H1 (cell line): ENCODE measurements at regions not wholly inside any gene's neighbourhood (a gene's known extent, or its start where the extent isn't known, plus 50 kb on each side); places are given as distances from the start of the nearest gene placed in this dataset.

ENCODE experiments used
- CTCF ChIA-PET: fragments of 300-600 bp; sonication (Branson Sonifier 250); formaldehyde crosslinking; loops from one replicate; lab custom pipeline; 2021; ENCODE audit not compliant: partially characterized antibody; lab: Charles Lee
- POLR2A ChIA-PET: fragments of 300-600 bp; sonication (Branson Sonifier 250); formaldehyde crosslinking; loops from one replicate; lab custom pipeline; 2021; ENCODE audit warnings: inconsistent platforms; ENCODE audit not compliant: partially characterized antibody; lab: Charles Lee
- DNase-seq, 2 experiments: peaks; one replicate each; pipeline versions ENCODE4 v3.0.0 to v3.0.0-alpha.2; 2010 to 2022; ENCODE audit warnings: low spot score in 2 of 2, low read depth in 1 of 2, mixed read lengths in 1 of 2
- FAIRE-seq: peaks from 2 replicates; lab custom pipeline; 2011; peaks lifted over from hg19 to GRCh38; lab: Jason Lieb, UNC
- H2AFZ ChIP-seq: 2 replicates; pipeline ENCODE4 v1.8.1; 2012; ENCODE audit warnings: low read length, inconsistent platforms
- H2AK5ac ChIP-seq: 2 replicates; pipeline ENCODE4 v1.6.1; 2013; ENCODE audit warnings: low read depth, low read length
- H2BK120ac ChIP-seq: replicated peaks from 2 replicates; pipeline ENCODE3; 2013; ENCODE audit warnings: low read depth, low read length, inconsistent platforms
- H2BK12ac ChIP-seq: 2 replicates; pipeline ENCODE4 v1.6.1; 2013; ENCODE audit warnings: low read depth, low read length
- H2BK15ac ChIP-seq: 2 replicates; pipeline ENCODE4 v1.6.1; 2013; ENCODE audit warnings: low read length
- H2BK20ac ChIP-seq: 2 replicates; pipeline ENCODE4 v1.6.1; 2013; ENCODE audit warnings: low read length
- H2BK5ac ChIP-seq: 2 replicates; pipeline ENCODE4 v1.6.1; 2013; ENCODE audit warnings: low read depth, low read length
- H3K14ac ChIP-seq: 2 replicates; pipeline ENCODE4 v1.6.1; 2013; ENCODE audit warnings: inconsistent platforms; ENCODE audit not compliant: insufficient read length
- H3K18ac ChIP-seq: 2 replicates; pipeline ENCODE4 v1.6.1; 2013; ENCODE audit warnings: low read length; ENCODE audit errors: extremely low read depth
- H3K23ac ChIP-seq: 2 replicates; pipeline ENCODE4 v1.6.1; 2013; ENCODE audit warnings: inconsistent platforms; ENCODE audit not compliant: insufficient read length
- H3K23me2 ChIP-seq: 2 replicates; pipeline ENCODE4 v1.6.1; 2013; ENCODE audit warnings: low read depth, low read length
- H3K27ac ChIP-seq: 2 replicates; pipeline ENCODE4 v1.6.1; 2011; ENCODE audit warnings: low read depth, low read length, inconsistent platforms
- H3K27me3 ChIP-seq, 4 experiments: replicated peaks in 1 of 4; 1 replicate in 1 of 4; 2 replicates in 3 of 4; pipeline versions ENCODE4 v1.6.1 to v1.8.1; 2011 to 2013; ENCODE audit warnings: low read length in 3 of 4, mild to moderate bottlenecking in 3 of 4, inconsistent platforms in 2 of 4, mixed read lengths in 2 of 4, moderate library complexity in 1 of 4; ENCODE audit not compliant: control insufficient read depth in 3 of 4, insufficient read depth in 3 of 4; ENCODE audit errors: extremely low read depth in 1 of 4
- H3K36me3 ChIP-seq, 4 experiments: 2 replicates each; pipeline versions ENCODE4 v1.6.1 to v1.8.1; 2011 to 2013; ENCODE audit warnings: mild to moderate bottlenecking in 4 of 4, low read length in 3 of 4, moderate library complexity in 2 of 4, control low read depth in 1 of 4, inconsistent platforms in 1 of 4; ENCODE audit not compliant: insufficient read depth in 4 of 4, control insufficient read depth in 2 of 4
- H3K4ac ChIP-seq: replicated peaks from 2 replicates; pipeline ENCODE3; 2013; ENCODE audit warnings: low read length, low read depth, mixed read lengths, inconsistent platforms; ENCODE audit not compliant: insufficient read length
- H3K4me1 ChIP-seq, 4 experiments: replicated peaks in 1 of 4; 1 replicate in 1 of 4; 2 replicates in 3 of 4; pipeline versions ENCODE4 v1.6.1 to v1.8.1; 2011 to 2013; ENCODE audit warnings: low read length in 3 of 4, inconsistent platforms in 2 of 4, mixed read lengths in 1 of 4; ENCODE audit not compliant: insufficient read depth in 4 of 4, control insufficient read depth in 3 of 4
- H3K4me2 ChIP-seq, 2 experiments: 2 replicates each; pipeline versions ENCODE4 v1.6.1 to v1.8.1; 2011 to 2013; ENCODE audit warnings: low read depth in 2 of 2, low read length in 2 of 2, control low read depth in 1 of 2, inconsistent platforms in 1 of 2, mild to moderate bottlenecking in 1 of 2; ENCODE audit not compliant: insufficient read depth in 1 of 2
- H3K4me3 ChIP-seq, 4 experiments: fragments of 200-600, 300-600 bp in 1 of 4; sonication (generic), shearing (Covaris generic), sonication (Bioruptor Twin) in 1 of 4; 2 replicates each; pipeline versions ENCODE4 v1.5.1 to v1.8.1; 2011 to 2016; ENCODE audit warnings: low read length in 4 of 4, low read depth in 3 of 4, control low read depth in 2 of 4, inconsistent platforms in 2 of 4, mild to moderate bottlenecking in 2 of 4, mixed read lengths in 1 of 4, moderate library complexity in 1 of 4; ENCODE audit not compliant: insufficient read depth in 2 of 4; ENCODE audit errors: extremely low read depth in 1 of 4
- H3K56ac ChIP-seq: replicated peaks from 2 replicates; pipeline ENCODE3; 2013; ENCODE audit warnings: low read depth, mild to moderate bottlenecking, mixed read lengths, low read length, inconsistent platforms; ENCODE audit not compliant: insufficient read length
- H3K79me1 ChIP-seq: 2 replicates; pipeline ENCODE4 v1.6.1; 2013; ENCODE audit warnings: low read depth, low read length, control low read depth
- H3K79me2 ChIP-seq, 2 experiments: 2 replicates each; pipeline versions ENCODE4 v1.6.1 to v1.8.1; 2012 to 2013; ENCODE audit warnings: low read length in 2 of 2, mild to moderate bottlenecking in 2 of 2, inconsistent platforms in 1 of 2; ENCODE audit not compliant: insufficient read depth in 2 of 2, control insufficient read depth in 1 of 2
- H3K9ac ChIP-seq, 4 experiments: replicated peaks in 1 of 4; 1 replicate in 1 of 4; 2 replicates in 3 of 4; pipeline versions ENCODE4 v1.6.1 to v1.8.1; 2011 to 2013; ENCODE audit warnings: low read depth in 3 of 4, low read length in 3 of 4, control low read depth in 2 of 4, mild to moderate bottlenecking in 2 of 4, moderate library complexity in 2 of 4, inconsistent platforms in 1 of 4; ENCODE audit errors: extremely low read depth in 1 of 4
- H3K9me3 ChIP-seq, 2 experiments: 2 replicates each; pipeline versions ENCODE4 v1.6.1 to v1.8.1; 2012 to 2013; ENCODE audit warnings: mild to moderate bottlenecking in 2 of 2, moderate library complexity in 2 of 2, control low read depth in 1 of 2, inconsistent platforms in 1 of 2, low read depth in 1 of 2, low read length in 1 of 2, mixed read lengths in 1 of 2; ENCODE audit not compliant: insufficient read depth in 2 of 2
- H4K20me1 ChIP-seq, 2 experiments: replicated peaks in 1 of 2; 2 replicates each; pipeline versions ENCODE3 to v1.8.1; 2011 to 2013; ENCODE audit warnings: inconsistent platforms in 2 of 2, low read length in 2 of 2, mild to moderate bottlenecking in 1 of 2; ENCODE audit not compliant: insufficient read depth in 2 of 2, control insufficient read depth in 1 of 2
- H4K5ac ChIP-seq: 2 replicates; pipeline ENCODE4 v1.6.1; 2013; ENCODE audit warnings: low read length, low read depth, mixed read lengths, inconsistent platforms; ENCODE audit not compliant: insufficient read length
- H4K8ac ChIP-seq: 2 replicates; pipeline ENCODE4 v1.8.0; 2013; ENCODE audit warnings: mild to moderate bottlenecking, moderate library complexity, low read length, inconsistent platforms; ENCODE audit not compliant: insufficient read depth; ENCODE audit errors: extremely low read depth
- H4K91ac ChIP-seq: replicated peaks from 2 replicates; pipeline ENCODE3; 2013; ENCODE audit warnings: low read length, mixed read lengths, inconsistent platforms; ENCODE audit not compliant: insufficient read length
- CREB1 ChIP-seq: IDR thresholded peaks from 2 replicates; pipeline ENCODE4 v1.6.1; 2012; ENCODE audit warnings: inconsistent platforms
- HDAC2 ChIP-seq, 2 experiments: fragments of 300-600 bp in 1 of 2; sonication (generic) in 1 of 2; IDR thresholded peaks; 2 replicates each; pipeline ENCODE4 v1.6.1; 2011 to 2012; ENCODE audit warnings: low read depth in 2 of 2, low read length in 2 of 2, mild to moderate bottlenecking in 2 of 2, moderate library complexity in 2 of 2, borderline replicate concordance in 1 of 2, inconsistent platforms in 1 of 2
- JUN ChIP-seq: IDR thresholded peaks from 2 replicates; pipeline ENCODE4 v1.6.1; 2011; ENCODE audit warnings: low read depth, mild to moderate bottlenecking, improper control_type of control experiment, low read length
- POU5F1 ChIP-seq: IDR thresholded peaks from 2 replicates; pipeline ENCODE4 v1.6.1; 2011; ENCODE audit warnings: low read depth, mild to moderate bottlenecking, low read length, moderate library complexity
- YY1 ChIP-seq: IDR thresholded peaks from 2 replicates; pipeline ENCODE4 v1.6.1; 2011; ENCODE audit warnings: low read depth, mild to moderate bottlenecking, low read length
- WGBS, 2 experiments: shearing (Covaris generic) in 1 of 2; methylation state at CpG; one replicate each; pipeline versions ENCODE4 v1.1.6 to v1.1.7; 2013 to 2015; ENCODE audit warnings: low lambda C conversion rate in 2 of 2, mixed read lengths in 2 of 2, inconsistent platforms in 1 of 2, low coverage in 1 of 2, missing lambda C conversion rate in 1 of 2; ENCODE audit not compliant: insufficient replicate concordance in 2 of 2, insufficient coverage in 1 of 2, insufficient read length in 1 of 2; ENCODE audit errors: extremely low coverage in 1 of 2, missing lambda C conversion rate in 1 of 2; 5-methylcytosine and 5-hydroxymethylcytosine counted together

DNA sequence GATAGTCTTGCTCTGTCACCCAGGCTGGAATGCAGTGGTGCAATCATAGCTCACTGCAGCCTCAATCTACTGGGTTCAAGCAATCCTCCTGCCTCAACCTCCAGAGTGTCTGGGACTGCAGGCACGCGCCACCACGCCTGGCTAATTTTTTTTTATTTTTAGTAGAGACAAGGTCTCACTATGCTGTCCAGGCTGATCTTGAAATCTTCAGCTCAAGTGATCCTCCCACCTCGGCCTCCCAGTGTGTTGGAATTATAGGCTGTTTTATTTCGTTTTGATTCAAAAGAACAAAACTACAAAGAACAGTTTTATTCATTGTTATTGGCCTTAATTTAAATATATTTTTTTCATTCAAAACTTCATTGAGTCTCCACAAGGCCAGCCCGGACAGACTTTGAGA lies 109.8 kb upstream of the NFE2L3 start:
- no peaks in the 10 kb centered on the region for H3K36me3 ChIP-seq
- H3K18ac ChIP-seq = no peak overlapping the region
- H3K9me3 ChIP-seq = no peaks in the 10 kb centered on the region
- no peaks in the 10 kb centered on the region for H3K23me2 ChIP-seq
- no peaks in the 10 kb centered on the region for H3K79me2 ChIP-seq
- no peak overlapping the region for H3K14ac ChIP-seq
- H4K91ac ChIP-seq = no peak overlapping the region
- no peak overlapping the region for H3K9ac ChIP-seq
- H3K27me3 ChIP-seq = no peaks in the 10 kb centered on the region
- H2BK5ac ChIP-seq = no peak overlapping the region
- no peak overlapping the region for H2BK12ac ChIP-seq
- FAIRE-seq = no peak
- ChIA-PET CTCF (interaction anchor here (0.6 to 1.6 kb wide), 2 partner anchors 11 to 99 kb away, joined by 3 to 6 read pairs; no protein-coding TSS in a partner anchor), POLR2A (no interaction called here)
- H2AK5ac ChIP-seq = no peak overlapping the region
- no peaks in the 10 kb centered on the region for H3K79me1 ChIP-seq
- H2AFZ ChIP-seq = no peak overlapping the region
- WGBS, 2 experiments = 90% methylated on average over 6 of the region's 6 CpGs; no CpG with 5 or more reads in 1 of the 2 experiments
- TF ChIP-seq YY1 (no peak), JUN (no peak), POU5F1 (no peak), CREB1 (no peak), HDAC2 (IDR thresholded peaks at IDR 0.05; ENCODE audit: borderline replicate concordance in 1 of 2, low read depth in 2 of 2, low read length in 2 of 2) (no peak)
- no peak overlapping the region for H2BK15ac ChIP-seq
- H3K4ac ChIP-seq = no peak overlapping the region
- DNase-seq = no peak
- H4K5ac ChIP-seq = no peak overlapping the region
- no peak overlapping the region for H4K8ac ChIP-seq
- H2BK120ac ChIP-seq = no peak overlapping the region
- no peaks in the 10 kb centered on the region for H3K4me1 ChIP-seq
- H3K4me3 ChIP-seq = no peak overlapping the region
- no peaks in the 10 kb centered on the region for H4K20me1 ChIP-seq
- H3K4me2 ChIP-seq = no peak overlapping the region
- H3K27ac ChIP-seq = no peak overlapping the region
- H3K23ac ChIP-seq = no peak overlapping the region
- no peak overlapping the region for H3K56ac ChIP-seq
- no peak overlapping the region for H2BK20ac ChIP-seq
